SU-DHL-6 (cell line): ENCODE measurements at regions not wholly inside any gene's neighbourhood (a gene's known extent, or its start where the extent isn't known, plus 50 kb on each side); places are given as distances from the start of the nearest gene placed in this dataset.

Experiments
- EZH2phosphoT487 ChIP-seq: fragments of 200-600 bp; sonication (generic), shearing (Covaris generic); conservative IDR thresholded peaks from 2 replicates; pipeline ENCODE4 v1.6.1; 2018; ENCODE audit warnings: mild to moderate bottlenecking, antibody characterized with exemption, low read length, moderate library complexity, mixed read lengths
- TF ChIP-seq, protein P1 (sequence below): fragments of 200-600 bp; sonication (generic); IDR thresholded peaks from one replicate; pipeline ENCODE4 v1.5.1; 2017; ENCODE audit warnings: antibody characterized with exemption, mild to moderate bottlenecking, low read length, moderate library complexity; ENCODE audit not compliant: insufficient read depth, poor library complexity, severe bottlenecking

DNA sequence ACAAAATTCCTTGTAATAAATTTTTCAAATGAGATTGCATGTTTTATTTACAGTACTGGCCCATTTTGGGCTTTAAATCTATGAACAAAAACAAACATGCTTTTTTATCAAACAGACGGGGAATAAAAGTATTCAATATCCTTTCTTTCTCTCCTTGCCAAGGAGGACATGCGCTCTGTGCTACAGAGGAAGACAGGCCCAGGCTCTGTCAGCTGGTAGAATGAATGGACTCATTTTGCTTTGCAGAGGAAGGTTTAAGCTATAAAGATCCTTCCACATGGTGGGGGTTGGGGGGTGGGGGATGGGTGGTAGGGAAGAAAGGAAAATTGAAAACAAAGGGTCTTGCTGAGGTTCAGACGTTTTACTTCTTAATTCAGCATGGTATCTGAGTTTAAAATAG, 575.6 kb downstream of the INSC start:
- TF ChIP-seq, protein P1, sequence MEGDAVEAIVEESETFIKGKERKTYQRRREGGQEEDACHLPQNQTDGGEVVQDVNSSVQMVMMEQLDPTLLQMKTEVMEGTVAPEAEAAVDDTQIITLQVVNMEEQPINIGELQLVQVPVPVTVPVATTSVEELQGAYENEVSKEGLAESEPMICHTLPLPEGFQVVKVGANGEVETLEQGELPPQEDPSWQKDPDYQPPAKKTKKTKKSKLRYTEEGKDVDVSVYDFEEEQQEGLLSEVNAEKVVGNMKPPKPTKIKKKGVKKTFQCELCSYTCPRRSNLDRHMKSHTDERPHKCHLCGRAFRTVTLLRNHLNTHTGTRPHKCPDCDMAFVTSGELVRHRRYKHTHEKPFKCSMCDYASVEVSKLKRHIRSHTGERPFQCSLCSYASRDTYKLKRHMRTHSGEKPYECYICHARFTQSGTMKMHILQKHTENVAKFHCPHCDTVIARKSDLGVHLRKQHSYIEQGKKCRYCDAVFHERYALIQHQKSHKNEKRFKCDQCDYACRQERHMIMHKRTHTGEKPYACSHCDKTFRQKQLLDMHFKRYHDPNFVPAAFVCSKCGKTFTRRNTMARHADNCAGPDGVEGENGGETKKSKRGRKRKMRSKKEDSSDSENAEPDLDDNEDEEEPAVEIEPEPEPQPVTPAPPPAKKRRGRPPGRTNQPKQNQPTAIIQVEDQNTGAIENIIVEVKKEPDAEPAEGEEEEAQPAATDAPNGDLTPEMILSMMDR, result no peak
- TF ChIP-seq EZH2phosphoT487, result no peak
